Sigmoid colon (tissue), 4 donors: ENCODE measurements at regions not wholly inside any gene's neighbourhood (a gene's known extent, or its start where the extent isn't known, plus 50 kb on each side); places are given as distances from the start of the nearest gene placed in this dataset.

Source experiments
- CTCF ChIP-seq, 4 experiments: fragments of 450-650 bp in 3 of 4; fragments of 200-600 bp in 1 of 4; IDR thresholded peaks; one replicate each; pipeline ENCODE4 v1.5.1; 2016 to 2019; ENCODE audit warnings: antibody characterized with exemption in 4 of 4, mild to moderate bottlenecking in 3 of 4, moderate library complexity in 2 of 4
- EP300 ChIP-seq, 4 donors: sonication (generic); formaldehyde crosslinking; IDR thresholded peaks; one replicate each; pipeline ENCODE4 v1.6.1; 2017; ENCODE audit warnings: antibody characterized with exemption in 4 of 4
- POLR2A ChIP-seq, 2 donors: fragments of 450-650 bp; IDR thresholded peaks; one replicate each; pipeline ENCODE4 v1.6.1; 2016; ENCODE audit warnings: antibody characterized with exemption in 2 of 2, mild to moderate bottlenecking in 2 of 2, moderate library complexity in 2 of 2

- TF ChIP-seq CTCF (IDR thresholded peaks at IDR 0.05) (no peak), POLR2A (IDR thresholded peaks at IDR 0.05) (no peak), EP300 (IDR thresholded peaks at IDR 0.05) (no peak)
Measured at GRCh38 chr18:11496526-11497172, 112.7 kb upstream of the SLC35G4 start.
